ENCODE measurements at regions not wholly inside any gene's neighbourhood (a gene's known extent, or its start where the extent isn't known, plus 50 kb on each side); places are given as distances from the start of the nearest gene placed in this dataset.

GRCh38 chr6:9612489-9612888 is 802.4 kb downstream of the TFAP2A start:
- TF ChIP-seq POLR2A (IDR thresholded peaks at IDR 0.05; ENCODE audit: borderline replicate concordance, extremely low read depth, insufficient read depth, insufficient read length): no peak
- TF ChIP-seq CTCF (IDR thresholded peaks at IDR 0.05 in 2 of 3, conservative IDR thresholded peaks at IDR 0.05 in 1 of 3; ENCODE audit: borderline replicate concordance in 1 of 3, insufficient read depth in 1 of 3, low read depth in 2 of 3, low read length in 2 of 3): no peak
- no peak for TF ChIP-seq ZNF274 (IDR thresholded peaks at IDR 0.05; ENCODE audit: low read depth, low read length)
- no peak for TF ChIP-seq EZH2 (IDR thresholded peaks at IDR 0.05)
- no peak for TF ChIP-seq REST (IDR thresholded peaks at IDR 0.05; ENCODE audit: low read depth)
- TF ChIP-seq TCF7L2 (IDR thresholded peaks at IDR 0.05; ENCODE audit: borderline replicate concordance, extremely low read depth, insufficient read depth, insufficient read length): no peak
- no peak for TF ChIP-seq RAD21 (IDR thresholded peaks at IDR 0.05; ENCODE audit: low read depth)
- no peak for TF ChIP-seq ATF3 (IDR thresholded peaks at IDR 0.05)
- TF ChIP-seq MAX (IDR thresholded peaks at IDR 0.05): no peak
- TF ChIP-seq ZBTB33 (IDR thresholded peaks at IDR 0.05; ENCODE audit: extremely low read depth, insufficient replicate concordance, low read length): no peak
- no peak for TF ChIP-seq SIN3A (IDR thresholded peaks at IDR 0.05; ENCODE audit: low read depth)
